RWPE2 (cell line): ENCODE measurements at regions not wholly inside any gene's neighbourhood (a gene's known extent, or its start where the extent isn't known, plus 50 kb on each side); places are given as distances from the start of the nearest gene placed in this dataset.
"Not testable (repeated sequence)": the region's sequence is repeated elsewhere in the genome, so short reads cannot be mapped to it uniquely, and the experiment has no call there.

ENCODE experiments used
- ATAC-seq: fragments of 200-7000 bp; cut with Tn5 transposase; 3 replicates; pipeline ENCODE4 v1.9.1; 2021; ENCODE audit warnings: low read depth
- DNase-seq: peaks from one replicate; pipeline ENCODE4 v3.0.0-alpha.2; 2020; ENCODE audit warnings: low spot score
- H3K27ac ChIP-seq: fragments of 450-650 bp; 2 replicates; pipeline ENCODE4 v1.5.1; 2017; ENCODE audit warnings: mild to moderate bottlenecking; ENCODE audit not compliant: poor library complexity, severe bottlenecking
- H3K27me3 ChIP-seq: fragments of 250-450 bp; sonication (Bioruptor Pico); 2 replicates; pipeline ENCODE4 v1.5.1; 2021; ENCODE audit warnings: mild to moderate bottlenecking, moderate library complexity; ENCODE audit not compliant: insufficient read depth, poor library complexity, severe bottlenecking
- H3K36me3 ChIP-seq: fragments of 250-450 bp; sonication (Bioruptor Pico); 2 replicates; pipeline ENCODE4 v1.5.1; 2020; ENCODE audit warnings: low read depth, mild to moderate bottlenecking, moderate library complexity
- H3K4me1 ChIP-seq: fragments of 250-450 bp; sonication (Bioruptor Pico); 2 replicates; pipeline ENCODE4 v1.5.1; 2021; ENCODE audit warnings: mild to moderate bottlenecking, moderate library complexity; ENCODE audit not compliant: insufficient read depth, poor library complexity, severe bottlenecking
- H3K4me3 ChIP-seq: fragments of 250-450 bp; sonication (Bioruptor Pico); 2 replicates; pipeline ENCODE4 v1.5.1; 2021; ENCODE audit warnings: mild to moderate bottlenecking, moderate library complexity; ENCODE audit not compliant: severe bottlenecking
- H3K9me3 ChIP-seq: fragments of 250-450 bp; sonication (Bioruptor Pico); 2 replicates; pipeline ENCODE4 v1.5.1; 2021; ENCODE audit warnings: mild to moderate bottlenecking, moderate library complexity; ENCODE audit not compliant: severe bottlenecking
- TF ChIP-seq, protein P1 (sequence below): fragments of 450-650 bp; IDR thresholded peaks from one replicate; pipeline ENCODE4 v1.5.1; 2017; ENCODE audit warnings: mild to moderate bottlenecking, moderate library complexity; ENCODE audit not compliant: poor library complexity, severe bottlenecking

- Histone ChIP-seq H3K27ac (no peak overlapping the region), H3K27me3 (no peaks in the 10 kb centered on the region), H3K9me3 (no peaks in the 10 kb centered on the region), H3K4me3 (no peak overlapping the region), H3K4me1 (no peaks in the 10 kb centered on the region), H3K36me3 (no peaks in the 10 kb centered on the region)
- ATAC-seq (no peak), DNase-seq (no peak)
- TF ChIP-seq, protein P1, sequence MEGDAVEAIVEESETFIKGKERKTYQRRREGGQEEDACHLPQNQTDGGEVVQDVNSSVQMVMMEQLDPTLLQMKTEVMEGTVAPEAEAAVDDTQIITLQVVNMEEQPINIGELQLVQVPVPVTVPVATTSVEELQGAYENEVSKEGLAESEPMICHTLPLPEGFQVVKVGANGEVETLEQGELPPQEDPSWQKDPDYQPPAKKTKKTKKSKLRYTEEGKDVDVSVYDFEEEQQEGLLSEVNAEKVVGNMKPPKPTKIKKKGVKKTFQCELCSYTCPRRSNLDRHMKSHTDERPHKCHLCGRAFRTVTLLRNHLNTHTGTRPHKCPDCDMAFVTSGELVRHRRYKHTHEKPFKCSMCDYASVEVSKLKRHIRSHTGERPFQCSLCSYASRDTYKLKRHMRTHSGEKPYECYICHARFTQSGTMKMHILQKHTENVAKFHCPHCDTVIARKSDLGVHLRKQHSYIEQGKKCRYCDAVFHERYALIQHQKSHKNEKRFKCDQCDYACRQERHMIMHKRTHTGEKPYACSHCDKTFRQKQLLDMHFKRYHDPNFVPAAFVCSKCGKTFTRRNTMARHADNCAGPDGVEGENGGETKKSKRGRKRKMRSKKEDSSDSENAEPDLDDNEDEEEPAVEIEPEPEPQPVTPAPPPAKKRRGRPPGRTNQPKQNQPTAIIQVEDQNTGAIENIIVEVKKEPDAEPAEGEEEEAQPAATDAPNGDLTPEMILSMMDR = no peak
Measured at GRCh38 chr3:137325934-137326333, 368.2 kb downstream of the IL20RB start.

GRCh38 chr3:137329594-137329993 lies 371.8 kb downstream of the IL20RB start:
- Histone ChIP-seq H3K27me3 (no peaks in the 10 kb centered on the region), H3K27ac (no peak overlapping the region), H3K4me3 (no peak overlapping the region), H3K9me3 (no peaks in the 10 kb centered on the region), H3K4me1 (no peaks in the 10 kb centered on the region), H3K36me3 (no peaks in the 10 kb centered on the region)
- no peak for ATAC-seq
- DNase-seq = no peak
- TF ChIP-seq, protein P1 = no peak

GRCh38 chr3:137330246-137330645 lies 372.5 kb downstream of the IL20RB start:
- H3K36me3 ChIP-seq = no peaks in the 10 kb centered on the region
- no peak overlapping the region for H3K27ac ChIP-seq
- ATAC-seq (no peak), DNase-seq (no peak)
- no peaks in the 10 kb centered on the region for H3K4me1 ChIP-seq
- H3K4me3 ChIP-seq = no peak overlapping the region
- no peaks in the 10 kb centered on the region for H3K9me3 ChIP-seq
- no peaks in the 10 kb centered on the region for H3K27me3 ChIP-seq
- TF ChIP-seq, protein P1 = no peak

GRCh38 chr3:137332297-137332696 lies 374.5 kb downstream of the IL20RB start:
- no peak overlapping the region for H3K4me3 ChIP-seq
- no peaks in the 10 kb centered on the region for H3K4me1 ChIP-seq
- TF ChIP-seq, protein P1 = no peak
- H3K36me3 ChIP-seq = no peaks in the 10 kb centered on the region
- no peak overlapping the region for H3K27ac ChIP-seq
- H3K9me3 ChIP-seq = no peaks in the 10 kb centered on the region
- H3K27me3 ChIP-seq = no peaks in the 10 kb centered on the region
- DNase-seq (no peak), ATAC-seq (no peak)

DNA sequence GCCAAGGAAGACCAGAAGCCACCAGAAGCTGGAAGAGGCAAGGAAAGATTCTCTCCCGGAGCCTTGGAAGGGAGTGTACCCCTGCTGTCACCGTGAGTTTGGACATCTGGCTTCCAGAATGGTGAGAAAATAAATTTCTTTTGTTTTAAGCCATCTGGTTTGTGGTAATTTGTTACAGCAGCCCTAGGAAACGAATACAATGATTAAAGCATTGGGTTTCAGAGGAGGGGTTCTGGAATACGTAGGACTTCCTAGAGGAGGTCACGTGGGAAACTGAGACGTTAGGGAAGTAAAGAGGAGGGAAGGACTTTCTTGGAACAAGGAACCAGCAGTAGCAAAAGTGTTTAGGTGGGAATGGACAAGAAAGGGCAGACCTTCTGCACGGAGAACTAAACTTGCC lies 377.7 kb downstream of the IL20RB start:
- TF ChIP-seq, protein P1 = no peak
- Histone ChIP-seq H3K4me3 (no peak overlapping the region), H3K36me3 (no peaks in the 10 kb centered on the region), H3K27ac (no peak overlapping the region), H3K9me3 (no peaks in the 10 kb centered on the region), H3K4me1 (no peaks in the 10 kb centered on the region), H3K27me3 (no peaks in the 10 kb centered on the region)
- ATAC-seq = no peak
- DNase-seq = no peak

DNA sequence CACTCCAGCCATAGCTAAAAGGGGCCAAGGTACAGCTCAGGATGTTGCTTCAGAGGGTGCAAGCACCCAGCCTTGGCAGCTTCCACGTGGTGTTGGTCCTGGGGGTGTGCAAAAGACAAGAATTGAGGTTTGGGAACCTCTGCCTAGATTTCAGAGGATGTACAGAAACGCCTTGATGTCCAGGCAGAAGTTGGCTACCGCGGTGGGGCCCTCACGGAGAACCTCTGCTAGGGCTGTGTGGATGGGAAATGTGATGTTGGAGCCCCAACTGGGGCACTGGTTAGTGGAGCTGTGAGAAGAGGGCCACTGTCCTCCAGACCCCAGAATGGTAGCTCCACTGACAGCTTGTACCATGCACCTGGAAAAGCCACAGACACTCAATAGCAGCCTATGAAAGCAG lies 380.6 kb downstream of the IL20RB start:
- H3K36me3 ChIP-seq, DNase-seq, H3K9me3 ChIP-seq, H3K4me3 ChIP-seq, H3K27ac ChIP-seq, H3K27me3 ChIP-seq, H3K4me1 ChIP-seq, ATAC-seq: not testable (repeated sequence)
